HepG2 (cell line): ENCODE measurements at regions not wholly inside any gene's neighbourhood (a gene's known extent, or its start where the extent isn't known, plus 50 kb on each side); places are given as distances from the start of the nearest gene placed in this dataset.

Source experiments
- ATAC-seq: fragments of 200-7000 bp; cut with Tn5 transposase; 3 replicates; pipeline ENCODE4 v1.9.1; 2020; ENCODE audit warnings: mild to moderate bottlenecking, moderate library complexity
- BruUV-seq: library from RNA; stranded (reverse); fragments of 400-500 nt; replicated peaks from 2 replicates; lab custom pipeline; 2021; lab: Mats Ljungman, UMichigan
- CTCF ChIA-PET: fragments of 300-600 bp; formaldehyde crosslinking; extraction: SDS; loops from one replicate; lab custom pipeline; 2021; ENCODE audit warnings: low total read pairs, inconsistent platforms, low intra/inter-chr PET ratio; lab: Yijun Ruan, JAX
- POLR2A ChIA-PET: fragments of 350-600 bp; sonication (Branson Sonifier 250); formaldehyde crosslinking; loops from one replicate; lab custom pipeline; 2020; ENCODE audit warnings: antibody characterized with exemption, inconsistent platforms; lab: Yijun Ruan, JAX
- DNase-seq: peaks from one replicate; pipeline ENCODE4 v3.0.0-alpha.2; 2015; ENCODE audit warnings: low spot score
- FAIRE-seq: peaks from 3 replicates; lab custom pipeline; 2011; peaks lifted over from hg19 to GRCh38; lab: Jason Lieb, UNC
- H2AFZ ChIP-seq: one replicate; pipeline ENCODE4 v1.6.1; 2011; ENCODE audit warnings: low read length, inconsistent platforms
- H3K27ac ChIP-seq: fragments of 300-600 bp; 3 replicates; pipeline ENCODE4 v1.8.0; 2011; ENCODE audit warnings: mixed run types, mild to moderate bottlenecking, mixed read lengths, low read length, inconsistent platforms; ENCODE audit not compliant: insufficient read depth; ENCODE audit errors: extremely low read length
- H3K27me3 ChIP-seq, 2 experiments: fragments of 200-600 bp in 1 of 2; 2 replicates in 1 of 2; 3 replicates in 1 of 2; pipeline versions ENCODE4 v1.6.0 to v1.8.0; 2011; ENCODE audit warnings: low read length in 2 of 2, mild to moderate bottlenecking in 2 of 2, moderate library complexity in 2 of 2, inconsistent platforms in 1 of 2; ENCODE audit not compliant: insufficient read depth in 2 of 2, control insufficient read depth in 1 of 2
- H3K36me3 ChIP-seq, 2 experiments: fragments of 200-600 bp in 1 of 2; replicated peaks in 1 of 2; 2 replicates in 1 of 2; 3 replicates in 1 of 2; pipeline versions ENCODE4 v1.5.1 to v1.8.0; 2011; ENCODE audit warnings: low read length in 2 of 2, inconsistent platforms in 1 of 2; ENCODE audit not compliant: insufficient read depth in 2 of 2, control insufficient read depth in 1 of 2
- H3K4me1 ChIP-seq: 2 replicates; pipeline ENCODE4 v1.5.1; 2012; ENCODE audit warnings: low read length, inconsistent platforms; ENCODE audit not compliant: insufficient read depth
- H3K4me2 ChIP-seq: 2 replicates; pipeline ENCODE4 v1.6.0; 2011; ENCODE audit warnings: low read depth, low read length, inconsistent platforms
- H3K4me3 ChIP-seq, 3 experiments: fragments of 200-600 bp in 1 of 3; sonication (generic), shearing (Covaris generic) in 1 of 3; replicated peaks in 1 of 3; 2 replicates each; pipeline ENCODE4 v1.5.1; 2011 to 2016; ENCODE audit warnings: low read length in 3 of 3, inconsistent platforms in 2 of 3, low read depth in 2 of 3, mild to moderate bottlenecking in 2 of 3, control low read depth in 1 of 3, mixed read lengths in 1 of 3; ENCODE audit not compliant: insufficient read depth in 1 of 3
- H3K79me2 ChIP-seq: one replicate; pipeline ENCODE4 v1.6.1; 2011; ENCODE audit warnings: low read length, inconsistent platforms; ENCODE audit not compliant: insufficient read depth
- H3K9ac ChIP-seq: 2 replicates; pipeline ENCODE4 v1.6.0; 2011; ENCODE audit warnings: mild to moderate bottlenecking, low read depth, low read length, inconsistent platforms; ENCODE audit not compliant: insufficient read depth
- H3K9me3 ChIP-seq: 2 replicates; pipeline ENCODE4 v1.5.1; 2012; ENCODE audit warnings: mild to moderate bottlenecking, low read length
- H4K20me1 ChIP-seq: 2 replicates; pipeline ENCODE4 v1.6.0; 2011; ENCODE audit warnings: inconsistent platforms, mild to moderate bottlenecking, low read length, moderate library complexity; ENCODE audit not compliant: insufficient read depth
- HDAC2 ChIP-seq: sonication (generic); formaldehyde crosslinking; IDR thresholded peaks from 2 replicates; pipeline ENCODE4 v1.4.0; 2020; ENCODE audit warnings: missing genetic modification reagents
- SMC3 ChIP-seq: IDR thresholded peaks from 2 replicates; pipeline ENCODE4 v1.6.1; 2011; ENCODE audit warnings: low read length, improper control_type of control experiment
- STAG1 ChIP-seq: sonication (generic); formaldehyde crosslinking; IDR thresholded peaks from 2 replicates; pipeline ENCODE4 v1.4.0; 2020; ENCODE audit warnings: missing genetic modification reagents
- ZNF317 ChIP-seq: sonication (generic); formaldehyde crosslinking; IDR thresholded peaks from 2 replicates; pipeline ENCODE4 v1.5.0; 2020; ENCODE audit warnings: mild to moderate bottlenecking, missing genetic modification reagents
- ZNF552 ChIP-seq: sonication (generic); formaldehyde crosslinking; IDR thresholded peaks from 2 replicates; pipeline ENCODE4 v1.9.0; 2022; ENCODE audit warnings: missing genetic modification reagents, mild to moderate bottlenecking, borderline replicate concordance
- ZNF839 ChIP-seq: sonication (generic); formaldehyde crosslinking; IDR thresholded peaks from 2 replicates; pipeline ENCODE4 v1.4.0; 2020; ENCODE audit warnings: missing genetic modification reagents, mild to moderate bottlenecking, borderline replicate concordance
- WGBS: methylation state at CpG from one replicate; pipeline ENCODE4 v1.1.6; 2017; ENCODE audit warnings: low lambda C conversion rate; 5-methylcytosine and 5-hydroxymethylcytosine counted together
- in situ Hi-C: cut with HindIII; loops from 2 replicates; pipeline ENCODE4 v1.10.0; 2017; ENCODE audit warnings: low pct_unique_long_range_greater_than_20kb; ENCODE audit not compliant: extremely low pct_ligation_motif_present
- intact Hi-C: fragments of 100-400 bp; cut with micrococcal nuclease; formaldehyde crosslinking; loops from one replicate; pipeline ENCODE4 v1.10.0; 2022; ENCODE audit not compliant: unreplicated experiment
- TF ChIP-seq, protein P1 (sequence below), 2 experiments: IDR thresholded peaks; 2 replicates each; pipeline ENCODE4 v1.6.1; 2011 to 2012; ENCODE audit warnings: low read length in 2 of 2, borderline replicate concordance in 1 of 2, low read depth in 1 of 2, mild to moderate bottlenecking in 1 of 2, moderate library complexity in 1 of 2
- TF ChIP-seq, protein P2 (sequence below): sonication (generic); formaldehyde crosslinking; IDR thresholded peaks from 2 replicates; pipeline ENCODE4 v1.5.0; 2020; ENCODE audit warnings: mild to moderate bottlenecking, missing genetic modification reagents, moderate library complexity

- 1% methylated on average over 6 of the region's 6 CpGs for WGBS
- H4K20me1 ChIP-seq, result no peaks in the 10 kb centered on the region
- peak; percentile 73 for ATAC-seq
- POLR2A ChIA-PET, result no interaction called here
- CTCF ChIA-PET, result interaction anchor here (1.4 kb wide), 1 partner anchor 1019 kb away, joined by 5 read pairs; no protein-coding TSS in a partner anchor
- no peaks in the 10 kb centered on the region for H3K27me3 ChIP-seq
- peak; percentile 51 for FAIRE-seq
- no peak overlapping the region for H2AFZ ChIP-seq
- no peaks in the 10 kb centered on the region for H3K36me3 ChIP-seq
- no peaks in the 10 kb centered on the region for H3K79me2 ChIP-seq
- no peaks in the 10 kb centered on the region for H3K4me1 ChIP-seq
- H3K9ac ChIP-seq, result no peak overlapping the region
- H3K9me3 ChIP-seq, result peaks cover 24% of the 10 kb centered on the region
- no peak overlapping the region for H3K27ac ChIP-seq
- no peak overlapping the region for H3K4me3 ChIP-seq
- in situ Hi-C loops, result no loop called here
- H3K4me2 ChIP-seq, result no peak overlapping the region
- TF ChIP-seq ZNF317 (0 out of 2 replicates have a peak, but pooled peaks have one; percentile 26), STAG1 (peak; percentile 71), SMC3 (peak; percentile 63), ZNF839 (no peak), ZNF552 (CRISPR knock-in tag) (no peak), HDAC2 (CRISPR knock-in tag) (no peak)
- TF ChIP-seq, protein P1, sequence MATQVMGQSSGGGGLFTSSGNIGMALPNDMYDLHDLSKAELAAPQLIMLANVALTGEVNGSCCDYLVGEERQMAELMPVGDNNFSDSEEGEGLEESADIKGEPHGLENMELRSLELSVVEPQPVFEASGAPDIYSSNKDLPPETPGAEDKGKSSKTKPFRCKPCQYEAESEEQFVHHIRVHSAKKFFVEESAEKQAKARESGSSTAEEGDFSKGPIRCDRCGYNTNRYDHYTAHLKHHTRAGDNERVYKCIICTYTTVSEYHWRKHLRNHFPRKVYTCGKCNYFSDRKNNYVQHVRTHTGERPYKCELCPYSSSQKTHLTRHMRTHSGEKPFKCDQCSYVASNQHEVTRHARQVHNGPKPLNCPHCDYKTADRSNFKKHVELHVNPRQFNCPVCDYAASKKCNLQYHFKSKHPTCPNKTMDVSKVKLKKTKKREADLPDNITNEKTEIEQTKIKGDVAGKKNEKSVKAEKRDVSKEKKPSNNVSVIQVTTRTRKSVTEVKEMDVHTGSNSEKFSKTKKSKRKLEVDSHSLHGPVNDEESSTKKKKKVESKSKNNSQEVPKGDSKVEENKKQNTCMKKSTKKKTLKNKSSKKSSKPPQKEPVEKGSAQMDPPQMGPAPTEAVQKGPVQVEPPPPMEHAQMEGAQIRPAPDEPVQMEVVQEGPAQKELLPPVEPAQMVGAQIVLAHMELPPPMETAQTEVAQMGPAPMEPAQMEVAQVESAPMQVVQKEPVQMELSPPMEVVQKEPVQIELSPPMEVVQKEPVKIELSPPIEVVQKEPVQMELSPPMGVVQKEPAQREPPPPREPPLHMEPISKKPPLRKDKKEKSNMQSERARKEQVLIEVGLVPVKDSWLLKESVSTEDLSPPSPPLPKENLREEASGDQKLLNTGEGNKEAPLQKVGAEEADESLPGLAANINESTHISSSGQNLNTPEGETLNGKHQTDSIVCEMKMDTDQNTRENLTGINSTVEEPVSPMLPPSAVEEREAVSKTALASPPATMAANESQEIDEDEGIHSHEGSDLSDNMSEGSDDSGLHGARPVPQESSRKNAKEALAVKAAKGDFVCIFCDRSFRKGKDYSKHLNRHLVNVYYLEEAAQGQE (IDR thresholded peaks at IDR 0.05; ENCODE audit: borderline replicate concordance in 1 of 2, low read depth in 1 of 2, low read length in 2 of 2), result no peak
- TF ChIP-seq, protein P2, sequence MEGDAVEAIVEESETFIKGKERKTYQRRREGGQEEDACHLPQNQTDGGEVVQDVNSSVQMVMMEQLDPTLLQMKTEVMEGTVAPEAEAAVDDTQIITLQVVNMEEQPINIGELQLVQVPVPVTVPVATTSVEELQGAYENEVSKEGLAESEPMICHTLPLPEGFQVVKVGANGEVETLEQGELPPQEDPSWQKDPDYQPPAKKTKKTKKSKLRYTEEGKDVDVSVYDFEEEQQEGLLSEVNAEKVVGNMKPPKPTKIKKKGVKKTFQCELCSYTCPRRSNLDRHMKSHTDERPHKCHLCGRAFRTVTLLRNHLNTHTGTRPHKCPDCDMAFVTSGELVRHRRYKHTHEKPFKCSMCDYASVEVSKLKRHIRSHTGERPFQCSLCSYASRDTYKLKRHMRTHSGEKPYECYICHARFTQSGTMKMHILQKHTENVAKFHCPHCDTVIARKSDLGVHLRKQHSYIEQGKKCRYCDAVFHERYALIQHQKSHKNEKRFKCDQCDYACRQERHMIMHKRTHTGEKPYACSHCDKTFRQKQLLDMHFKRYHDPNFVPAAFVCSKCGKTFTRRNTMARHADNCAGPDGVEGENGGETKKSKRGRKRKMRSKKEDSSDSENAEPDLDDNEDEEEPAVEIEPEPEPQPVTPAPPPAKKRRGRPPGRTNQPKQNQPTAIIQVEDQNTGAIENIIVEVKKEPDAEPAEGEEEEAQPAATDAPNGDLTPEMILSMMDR (CRISPR knock-in tag), result peak; percentile 56
- TF ChIP-seq, all 625 proteins: peak for 4
- BruUV-seq, result no TSS peak
- peak; percentile 5 for DNase-seq
- intact Hi-C loops, result loop anchor here (10.0 kb wide), 1 partner anchor 1190 kb away; no protein-coding TSS in a partner anchor
Measured at GRCh38 chr10:107814865-107815487, 650.5 kb upstream of the SORCS1 start.
